GM20000 (cell line): ENCODE measurements at regions not wholly inside any gene's neighbourhood (a gene's known extent, or its start where the extent isn't known, plus 50 kb on each side); places are given as distances from the start of the nearest gene placed in this dataset.

Experiments
- DNase-seq: peaks from one replicate; pipeline ENCODE4 v3.0.0; 2012; ENCODE audit warnings: low spot score
- CTCF ChIP-seq: IDR thresholded peaks from 2 replicates; pipeline ENCODE4 v1.5.1; 2012; ENCODE audit warnings: mild to moderate bottlenecking, control low read depth; ENCODE audit errors: extremely low read depth, missing control alignments

- DNase-seq, result no peak
- TF ChIP-seq CTCF, result no peak
These were observed 513.9 kb upstream of the NR2F2 start for GRCh38 chr15:95816591-95816990.

GRCh38 chr15:95822961-95823360 is 507.5 kb upstream of the NR2F2 start:
- DNase-seq, result no peak
- TF ChIP-seq CTCF, result no peak

GRCh38 chr15:95825208-95825607 is 505.3 kb upstream of the NR2F2 start:
- no peak for TF ChIP-seq CTCF

GRCh38 chr15:95825671-95826411 is 504.7 kb upstream of the NR2F2 start:
- TF ChIP-seq CTCF, result no peak

More at GRCh38 chr15:95825208-95825607, 505.3 kb upstream of the NR2F2 start:
- DNase-seq, result no peak

GRCh38 chr15:95826412-95827195 is 503.9 kb upstream of the NR2F2 start:
- no peak for TF ChIP-seq CTCF
- no peak for DNase-seq

More at GRCh38 chr15:95825671-95826411, 504.7 kb upstream of the NR2F2 start:
- no peak for DNase-seq

- no peak for TF ChIP-seq CTCF
- DNase-seq, result no peak
These were observed 501.4 kb upstream of the NR2F2 start for GRCh38 chr15:95829062-95829461.

GRCh38 chr15:95830281-95830680 is 500.2 kb upstream of the NR2F2 start:
- DNase-seq, result no peak
- TF ChIP-seq CTCF, result no peak
